Natural killer cell (primary cell): ENCODE measurements at regions not wholly inside any gene's neighbourhood (a gene's known extent, or its start where the extent isn't known, plus 50 kb on each side); places are given as distances from the start of the nearest gene placed in this dataset.
"Not testable (repeated sequence)": the region's sequence is repeated elsewhere in the genome, so short reads cannot be mapped to it uniquely, and the experiment has no call there.

Source experiments
- ATAC-seq, 3 donors: fragments of 150-1000 bp in 2 of 3; fragments of 200-7000 bp in 1 of 3; cut with Tn5 transposase; 1 replicate in 1 of 3; 2 replicates in 2 of 3; pipeline ENCODE4 v1.10.0; 2021; ENCODE audit warnings: mild to moderate bottlenecking in 2 of 3, moderate library complexity in 2 of 3
- DNase-seq, 2 donors: peaks; one replicate each; pipeline versions ENCODE4 v3.0.0 to v3.0.0-alpha.2; 2013 to 2021; ENCODE audit warnings: mixed read lengths in 1 of 2
- H3K27ac ChIP-seq: one replicate; pipeline ENCODE4 v1.5.1; 2013; ENCODE audit warnings: mild to moderate bottlenecking, low read length
- H3K27me3 ChIP-seq: one replicate; pipeline ENCODE4 v1.6.1; 2013; ENCODE audit warnings: low read length; ENCODE audit not compliant: control insufficient read depth, insufficient read depth
- H3K36me3 ChIP-seq: one replicate; pipeline ENCODE4 v1.6.1; 2013; ENCODE audit warnings: low read length; ENCODE audit not compliant: control insufficient read depth, insufficient read depth
- H3K4me1 ChIP-seq: one replicate; pipeline ENCODE4 v1.6.1; 2013; ENCODE audit warnings: low read length; ENCODE audit not compliant: control insufficient read depth, insufficient read depth
- H3K4me3 ChIP-seq: one replicate; pipeline ENCODE4 v1.5.1; 2013; ENCODE audit warnings: low read length
- H3K9me3 ChIP-seq: one replicate; pipeline ENCODE4 v1.6.1; 2013; ENCODE audit warnings: low read length; ENCODE audit not compliant: control insufficient read depth, insufficient read depth
- H3K27ac Mint-ChIP-seq, 2 donors: one replicate each; pipeline ENCODE4 v1.8.0; 2022; ENCODE audit warnings: mild to moderate bottlenecking in 2 of 2, mixed read lengths in 2 of 2, moderate library complexity in 1 of 2
- H3K27me3 Mint-ChIP-seq, 2 donors: one replicate each; pipeline ENCODE4 v1.8.0; 2022; ENCODE audit warnings: low read depth in 2 of 2, mixed read lengths in 2 of 2
- H3K36me3 Mint-ChIP-seq: one replicate; pipeline ENCODE4 v1.8.0; 2022; ENCODE audit warnings: mixed read lengths
- H3K4me1 Mint-ChIP-seq, 2 donors: one replicate each; pipeline ENCODE4 v1.8.0; 2022; ENCODE audit warnings: mixed read lengths in 2 of 2
- H3K4me3 Mint-ChIP-seq: one replicate; pipeline ENCODE4 v1.8.0; 2022; ENCODE audit warnings: mild to moderate bottlenecking, moderate library complexity, mixed read lengths
- H3K9me3 Mint-ChIP-seq, 2 donors: one replicate each; pipeline ENCODE4 v1.8.0; 2022; ENCODE audit warnings: mixed read lengths in 2 of 2
- CTCF ChIP-seq: fragments of 200-600 bp; IDR thresholded peaks from one replicate; pipeline ENCODE4 v1.8.0; 2022; ENCODE audit warnings: antibody characterized with exemption
- WGBS: methylation state at CpG from one replicate; pipeline ENCODE4 v1.1.7; 2013; ENCODE audit warnings: missing lambda C conversion rate; ENCODE audit not compliant: insufficient coverage; 5-methylcytosine and 5-hydroxymethylcytosine counted together
- intact Hi-C: fragments of 100-400 bp; cut with micrococcal nuclease; formaldehyde crosslinking; loops from one replicate; pipeline ENCODE4 v1.14.2; 2022

- H3K27me3 ChIP-seq = peaks cover 4% of the 10 kb centered on the region
- no peaks in the 10 kb centered on the region for H3K9me3 ChIP-seq
- ATAC-seq (no peak), DNase-seq (no peak)
- Mint-ChIP-seq H3K4me3 (no peak overlapping the region), H3K36me3 (peaks cover 6% of the 10 kb centered on the region), H3K9me3 (no peaks in the 10 kb centered on the region), H3K27ac (no peak overlapping the region), H3K27me3 (peaks cover 19 to 41% of the 10 kb centered on the region in 2 donors), H3K4me1 (no peaks in the 10 kb centered on the region)
- H3K36me3 ChIP-seq = no peaks in the 10 kb centered on the region
- intact Hi-C loops = no loop called here
- WGBS = 21% methylated on average over 1 of the region's 3 CpGs
- no peak overlapping the region for H3K4me3 ChIP-seq
- H3K27ac ChIP-seq = no peak overlapping the region
- TF ChIP-seq CTCF = no peak
- no peaks in the 10 kb centered on the region for H3K4me1 ChIP-seq
Measured at GRCh38 chr20:48131581-48131980, 346.3 kb upstream of the SULF2 start.

- Mint-ChIP-seq H3K27ac (no peak overlapping the region), H3K4me1 (no peaks in the 10 kb centered on the region), H3K36me3 (peaks cover 6% of the 10 kb centered on the region), H3K9me3 (no peaks in the 10 kb centered on the region), H3K27me3 (peaks cover 19 to 41% of the 10 kb centered on the region in 2 donors), H3K4me3 (no peak overlapping the region)
- DNase-seq (no peak), ATAC-seq (no peak)
- Histone ChIP-seq H3K4me1 (no peaks in the 10 kb centered on the region), H3K36me3 (no peaks in the 10 kb centered on the region), H3K9me3 (no peaks in the 10 kb centered on the region), H3K4me3 (no peak overlapping the region), H3K27ac (no peak overlapping the region), H3K27me3 (peaks cover 2% of the 10 kb centered on the region)
- 79% methylated on average over 5 of the region's 5 CpGs for whole genome bisulfite sequencing
- no peak for TF ChIP-seq CTCF
- intact Hi-C loops = no loop called here
Measured at GRCh38 chr20:48129345-48129942, 344.2 kb upstream of the SULF2 start.

GRCh38 chr20:48128436-48128835, 343.2 kb upstream of the SULF2 start:
- ATAC-seq = no peak
- WGBS = 89% methylated on average over 3 of the region's 3 CpGs
- Mint-ChIP-seq H3K27ac (no peak overlapping the region), H3K27me3 (peaks cover 15 to 35% of the 10 kb centered on the region in 2 donors), H3K4me3 (no peak overlapping the region), H3K4me1 (no peaks in the 10 kb centered on the region), H3K36me3 (peaks cover 4% of the 10 kb centered on the region), H3K9me3 (no peaks in the 10 kb centered on the region)
- Histone ChIP-seq H3K4me3 (no peak overlapping the region), H3K9me3 (no peaks in the 10 kb centered on the region), H3K27ac (no peak overlapping the region), H3K27me3 (peaks cover 2% of the 10 kb centered on the region), H3K36me3 (no peaks in the 10 kb centered on the region), H3K4me1 (no peaks in the 10 kb centered on the region)
- TF ChIP-seq CTCF = no peak
- DNase-seq = no peak
- intact Hi-C loops = no loop called here

GRCh38 chr20:48127964-48128363, 342.7 kb upstream of the SULF2 start:
- not testable (repeated sequence) for H3K4me1 Mint-ChIP-seq, H3K27ac Mint-ChIP-seq
- WGBS = 85% methylated on average over 8 of the region's 10 CpGs

GRCh38 chr20:48127133-48127532, 341.9 kb upstream of the SULF2 start:
- H3K4me1 Mint-ChIP-seq, H3K27ac Mint-ChIP-seq, intact Hi-C loops, H3K9me3 Mint-ChIP-seq, H3K36me3 ChIP-seq, H3K36me3 Mint-ChIP-seq, H3K4me1 ChIP-seq, H3K4me3 Mint-ChIP-seq, H3K4me3 ChIP-seq, H3K9me3 ChIP-seq, DNase-seq, H3K27ac ChIP-seq, ATAC-seq, H3K27me3 ChIP-seq: not testable (repeated sequence)
- WGBS = 86% methylated on average over 13 of the region's 13 CpGs
- H3K27me3 Mint-ChIP-seq = peaks cover 15 to 23% of the 10 kb centered on the region in 2 donors

More at GRCh38 chr20:48127964-48128363, 342.7 kb upstream of the SULF2 start:
- H3K9me3 ChIP-seq, H3K4me3 Mint-ChIP-seq, ATAC-seq, intact Hi-C loops, DNase-seq, H3K36me3 ChIP-seq, H3K4me3 ChIP-seq, H3K9me3 Mint-ChIP-seq, H3K27me3 ChIP-seq, H3K27ac ChIP-seq, H3K4me1 ChIP-seq, H3K36me3 Mint-ChIP-seq: not testable (repeated sequence)
- H3K27me3 Mint-ChIP-seq = peaks cover 15 to 30% of the 10 kb centered on the region in 2 donors
